Natural killer cell (primary cell): ENCODE measurements at regions not wholly inside any gene's neighbourhood (a gene's known extent, or its start where the extent isn't known, plus 50 kb on each side); places are given as distances from the start of the nearest gene placed in this dataset.

Experiments used
- ATAC-seq, 3 donors: fragments of 150-1000 bp in 2 of 3; fragments of 200-7000 bp in 1 of 3; cut with Tn5 transposase; 1 replicate in 1 of 3; 2 replicates in 2 of 3; pipeline ENCODE4 v1.10.0; 2021; ENCODE audit warnings: mild to moderate bottlenecking in 2 of 3, moderate library complexity in 2 of 3
- DNase-seq, 2 donors: peaks; one replicate each; pipeline versions ENCODE4 v3.0.0 to v3.0.0-alpha.2; 2013 to 2021; ENCODE audit warnings: mixed read lengths in 1 of 2
- H3K27ac ChIP-seq: one replicate; pipeline ENCODE4 v1.5.1; 2013; ENCODE audit warnings: mild to moderate bottlenecking, low read length
- H3K27me3 ChIP-seq: one replicate; pipeline ENCODE4 v1.6.1; 2013; ENCODE audit warnings: low read length; ENCODE audit not compliant: control insufficient read depth, insufficient read depth
- H3K36me3 ChIP-seq: one replicate; pipeline ENCODE4 v1.6.1; 2013; ENCODE audit warnings: low read length; ENCODE audit not compliant: control insufficient read depth, insufficient read depth
- H3K4me1 ChIP-seq: one replicate; pipeline ENCODE4 v1.6.1; 2013; ENCODE audit warnings: low read length; ENCODE audit not compliant: control insufficient read depth, insufficient read depth
- H3K4me3 ChIP-seq: one replicate; pipeline ENCODE4 v1.5.1; 2013; ENCODE audit warnings: low read length
- H3K9me3 ChIP-seq: one replicate; pipeline ENCODE4 v1.6.1; 2013; ENCODE audit warnings: low read length; ENCODE audit not compliant: control insufficient read depth, insufficient read depth
- H3K27ac Mint-ChIP-seq, 2 donors: one replicate each; pipeline ENCODE4 v1.8.0; 2022; ENCODE audit warnings: mild to moderate bottlenecking in 2 of 2, mixed read lengths in 2 of 2, moderate library complexity in 1 of 2
- H3K27me3 Mint-ChIP-seq, 2 donors: one replicate each; pipeline ENCODE4 v1.8.0; 2022; ENCODE audit warnings: low read depth in 2 of 2, mixed read lengths in 2 of 2
- H3K36me3 Mint-ChIP-seq: one replicate; pipeline ENCODE4 v1.8.0; 2022; ENCODE audit warnings: mixed read lengths
- H3K4me1 Mint-ChIP-seq, 2 donors: one replicate each; pipeline ENCODE4 v1.8.0; 2022; ENCODE audit warnings: mixed read lengths in 2 of 2
- H3K4me3 Mint-ChIP-seq: one replicate; pipeline ENCODE4 v1.8.0; 2022; ENCODE audit warnings: mild to moderate bottlenecking, moderate library complexity, mixed read lengths
- H3K9me3 Mint-ChIP-seq, 2 donors: one replicate each; pipeline ENCODE4 v1.8.0; 2022; ENCODE audit warnings: mixed read lengths in 2 of 2
- CTCF ChIP-seq: fragments of 200-600 bp; IDR thresholded peaks from one replicate; pipeline ENCODE4 v1.8.0; 2022; ENCODE audit warnings: antibody characterized with exemption
- WGBS: methylation state at CpG from one replicate; pipeline ENCODE4 v1.1.7; 2013; ENCODE audit warnings: missing lambda C conversion rate; ENCODE audit not compliant: insufficient coverage; 5-methylcytosine and 5-hydroxymethylcytosine counted together
- intact Hi-C: fragments of 100-400 bp; cut with micrococcal nuclease; formaldehyde crosslinking; loops from one replicate; pipeline ENCODE4 v1.14.2; 2022

- no peak overlapping the region for H3K27ac ChIP-seq
- no peak for TF ChIP-seq CTCF
- H3K36me3 Mint-ChIP-seq, result no peaks in the 10 kb centered on the region
- no peak for DNase-seq
- no peaks in the 10 kb centered on the region for H3K27me3 Mint-ChIP-seq
- peaks cover 4% of the 10 kb centered on the region for H3K9me3 ChIP-seq
- ATAC-seq, result no peak
- H3K4me1 ChIP-seq, result no peaks in the 10 kb centered on the region
- H3K27me3 ChIP-seq, result no peaks in the 10 kb centered on the region
- no peak overlapping the region for H3K27ac Mint-ChIP-seq
- no peaks in the 10 kb centered on the region for H3K36me3 ChIP-seq
- no peaks in the 10 kb centered on the region for H3K4me1 Mint-ChIP-seq
- no peak overlapping the region for H3K4me3 Mint-ChIP-seq
- H3K9me3 Mint-ChIP-seq, result peaks cover 4 to 7% of the 10 kb centered on the region in 2 donors
- intact Hi-C loops, result no loop called here
- no peak overlapping the region for H3K4me3 ChIP-seq
- WGBS, result no CpG with 5 or more reads among the region's 1 CpG
Observed at GRCh38 chr4:179618966-179619365, 2176.7 kb upstream of the AGA start.

DNA sequence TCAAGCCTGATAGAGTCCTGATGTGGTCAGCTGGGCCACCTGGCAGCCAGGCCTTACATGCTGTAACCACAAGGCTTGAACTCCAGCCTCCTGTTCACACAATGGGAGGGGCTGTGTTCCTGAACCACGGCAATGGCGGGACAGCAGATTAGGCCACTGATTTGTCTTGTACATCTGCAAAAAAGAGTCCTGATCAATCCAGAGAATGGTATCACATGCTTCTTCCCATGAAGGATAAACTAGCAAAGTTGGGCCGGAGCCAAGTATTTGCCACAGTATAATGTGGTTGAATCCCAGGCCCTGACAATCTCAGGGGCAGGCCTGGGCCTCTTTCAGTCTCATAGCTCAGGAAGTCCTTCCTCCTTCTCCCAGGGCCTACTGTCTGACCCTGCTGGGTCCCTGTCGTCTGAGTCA, 2182.5 kb upstream of the AGA start:
- Mint-ChIP-seq H3K27me3 (no peaks in the 10 kb centered on the region), H3K4me3 (no peak overlapping the region), H3K9me3 (peaks cover 0 to 2% of the 10 kb centered on the region in 2 donors), H3K27ac (no peak overlapping the region), H3K4me1 (no peaks in the 10 kb centered on the region), H3K36me3 (no peaks in the 10 kb centered on the region)
- no peak for TF ChIP-seq CTCF
- no peak for DNase-seq
- ATAC-seq, result no peak
- Histone ChIP-seq H3K4me3 (no peak overlapping the region), H3K9me3 (no peaks in the 10 kb centered on the region), H3K27ac (no peak overlapping the region), H3K4me1 (no peaks in the 10 kb centered on the region), H3K36me3 (no peaks in the 10 kb centered on the region), H3K27me3 (no peaks in the 10 kb centered on the region)
- intact Hi-C loops, result no loop called here
- 71% methylated on average over 3 of the region's 4 CpGs for WGBS

- H3K27me3 ChIP-seq, result no peaks in the 10 kb centered on the region
- peaks cover 0 to 2% of the 10 kb centered on the region in 2 donors for H3K9me3 Mint-ChIP-seq
- H3K4me3 Mint-ChIP-seq, result no peak overlapping the region
- no peak for TF ChIP-seq CTCF
- DNase-seq, result no peak
- no peaks in the 10 kb centered on the region for H3K4me1 ChIP-seq
- intact Hi-C loops, result no loop called here
- no peaks in the 10 kb centered on the region for H3K27me3 Mint-ChIP-seq
- no peaks in the 10 kb centered on the region for H3K36me3 ChIP-seq
- H3K9me3 ChIP-seq, result no peaks in the 10 kb centered on the region
- H3K27ac Mint-ChIP-seq, result no peak overlapping the region
- H3K36me3 Mint-ChIP-seq, result no peaks in the 10 kb centered on the region
- no peak overlapping the region for H3K27ac ChIP-seq
- H3K4me1 Mint-ChIP-seq, result no peaks in the 10 kb centered on the region
- ATAC-seq, result no peak
- no CpG with 5 or more reads among the region's 1 CpG for WGBS
- no peak overlapping the region for H3K4me3 ChIP-seq
Observed at GRCh38 chr4:179625406-179625805, 2183.2 kb upstream of the AGA start.

- Mint-ChIP-seq H3K4me1 (no peaks in the 10 kb centered on the region), H3K36me3 (no peaks in the 10 kb centered on the region), H3K9me3 (peaks cover 2% of the 10 kb centered on the region in 2 donors), H3K27me3 (no peaks in the 10 kb centered on the region), H3K4me3 (no peak overlapping the region), H3K27ac (no peak overlapping the region)
- ATAC-seq (no peak), DNase-seq (no peak)
- Histone ChIP-seq H3K36me3 (no peaks in the 10 kb centered on the region), H3K4me3 (no peak overlapping the region), H3K27ac (no peak overlapping the region), H3K9me3 (no peaks in the 10 kb centered on the region), H3K27me3 (no peaks in the 10 kb centered on the region), H3K4me1 (no peaks in the 10 kb centered on the region)
- 90% methylated on average over 3 of the region's 3 CpGs for WGBS
- no peak for TF ChIP-seq CTCF
- intact Hi-C loops, result no loop called here
Observed at GRCh38 chr4:179626687-179627086, 2184.4 kb upstream of the AGA start.
